SU-DHL-6 (cell line): ENCODE measurements at regions not wholly inside any gene's neighbourhood (a gene's known extent, or its start where the extent isn't known, plus 50 kb on each side); places are given as distances from the start of the nearest gene placed in this dataset.

Experiments
- H2AFZ ChIP-seq: fragments of 200-600 bp; sonication (generic); 2 replicates; pipeline ENCODE4 v1.6.1; 2014; ENCODE audit warnings: low read depth, mild to moderate bottlenecking, moderate library complexity, mixed read lengths, antibody characterized with exemption, low read length; ENCODE audit not compliant: severe bottlenecking
- H3F3A ChIP-seq: fragments of 200-600 bp; shearing (Covaris generic); 2 replicates; pipeline ENCODE4 v1.6.0; 2016; ENCODE audit warnings: antibody characterized with exemption, mild to moderate bottlenecking; ENCODE audit not compliant: insufficient read depth
- H3K27ac ChIP-seq: fragments of 200-600 bp; sonication (generic); 2 replicates; pipeline ENCODE4 v1.5.1; 2016; ENCODE audit warnings: low read depth, mild to moderate bottlenecking, low read length, moderate library complexity, mixed read lengths
- H3K27me3 ChIP-seq: fragments of 200-600 bp; sonication (generic), shearing (Covaris generic); 2 replicates; pipeline ENCODE4 v1.6.0; 2014; ENCODE audit warnings: mild to moderate bottlenecking, low read length
- H3K36me3 ChIP-seq: fragments of 200-600 bp; sonication (generic); 2 replicates; pipeline ENCODE4 v1.6.1; 2014; ENCODE audit warnings: mild to moderate bottlenecking, low read length, mixed read lengths
- H3K4me2 ChIP-seq: fragments of 300-600, 200-600 bp; shearing (Covaris generic), sonication (generic); 2 replicates; pipeline ENCODE4 v1.6.0; 2014; ENCODE audit warnings: low read length, low read depth, mild to moderate bottlenecking; ENCODE audit not compliant: poor library complexity, severe bottlenecking
- H3K4me3 ChIP-seq: fragments of 200-600 bp; sonication (generic); 2 replicates; pipeline ENCODE4 v1.5.1; 2014; ENCODE audit warnings: antibody characterized with exemption, low read length, mild to moderate bottlenecking, mixed read lengths; ENCODE audit not compliant: insufficient read depth, poor library complexity, severe bottlenecking
- H3K79me2 ChIP-seq: fragments of 200-600 bp; sonication (generic); 2 replicates; pipeline ENCODE4 v1.6.1; 2014; ENCODE audit warnings: mild to moderate bottlenecking, low read length, moderate library complexity; ENCODE audit not compliant: insufficient read depth
- H3K9ac ChIP-seq: fragments of 200-600 bp; sonication (generic); 2 replicates; pipeline ENCODE4 v1.7.0; 2014; ENCODE audit warnings: mild to moderate bottlenecking, low read length
- H3K9me2 ChIP-seq: fragments of 200-600 bp; sonication (generic); replicated peaks from 2 replicates; pipeline ENCODE4 v1.6.1; 2014; ENCODE audit warnings: low read length; ENCODE audit not compliant: insufficient read depth
- H3K9me3 ChIP-seq: fragments of 200-600 bp; sonication (generic); 2 replicates; pipeline ENCODE4 v1.6.1; 2014; ENCODE audit warnings: low read length, mixed read lengths; ENCODE audit not compliant: insufficient read depth
- H4K20me1 ChIP-seq: fragments of 200-600 bp; sonication (generic); 2 replicates; pipeline ENCODE4 v1.6.1; 2014; ENCODE audit warnings: low read depth, mild to moderate bottlenecking, antibody characterized with exemption, low read length, moderate library complexity, mixed read lengths
- EZH2phosphoT487 ChIP-seq: fragments of 200-600 bp; sonication (generic), shearing (Covaris generic); conservative IDR thresholded peaks from 2 replicates; pipeline ENCODE4 v1.6.1; 2018; ENCODE audit warnings: mild to moderate bottlenecking, antibody characterized with exemption, low read length, moderate library complexity, mixed read lengths
- TF ChIP-seq, protein P1 (sequence below): fragments of 200-600 bp; sonication (generic); IDR thresholded peaks from one replicate; pipeline ENCODE4 v1.5.1; 2017; ENCODE audit warnings: antibody characterized with exemption, mild to moderate bottlenecking, low read length, moderate library complexity; ENCODE audit not compliant: insufficient read depth, poor library complexity, severe bottlenecking

DNA sequence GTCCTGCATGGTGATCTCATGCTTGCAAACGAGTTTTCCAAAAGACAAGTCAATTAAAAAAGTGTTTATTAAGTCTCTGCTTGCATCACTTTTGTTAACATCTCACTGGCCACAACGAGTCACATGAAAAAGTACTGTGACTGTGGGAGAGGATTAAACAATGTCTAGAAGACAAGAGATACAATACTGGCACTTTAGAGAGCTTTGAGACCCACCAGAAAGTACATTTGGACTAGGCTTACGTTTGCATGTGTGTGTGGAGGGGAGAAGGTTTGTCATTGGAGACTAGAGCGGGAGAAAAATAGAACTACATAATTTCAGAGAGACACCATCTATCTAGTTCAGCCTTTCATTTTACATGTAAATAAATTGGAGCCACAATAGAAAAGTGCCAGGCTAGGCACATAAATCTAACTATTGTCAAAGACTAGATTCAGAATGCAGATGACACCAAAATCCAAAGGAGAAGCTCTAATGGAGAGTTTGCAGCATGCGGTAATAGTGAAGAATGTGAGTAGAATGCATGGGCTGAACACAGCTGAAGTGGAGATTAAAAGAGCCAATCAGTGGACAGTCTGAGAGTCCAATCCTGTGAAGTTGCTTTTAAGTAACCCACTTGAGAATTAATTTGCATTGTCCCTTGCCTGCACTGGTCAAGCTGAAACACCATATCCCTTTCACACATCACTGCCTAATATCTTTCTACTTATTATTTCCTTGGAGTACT is 977.4 kb upstream of the FAT3 start:
- H3K27ac ChIP-seq: no peak overlapping the region
- no peak overlapping the region for H3K9ac ChIP-seq
- no peaks in the 10 kb centered on the region for H3K79me2 ChIP-seq
- no peaks in the 10 kb centered on the region for H3K9me3 ChIP-seq
- TF ChIP-seq, protein P1, sequence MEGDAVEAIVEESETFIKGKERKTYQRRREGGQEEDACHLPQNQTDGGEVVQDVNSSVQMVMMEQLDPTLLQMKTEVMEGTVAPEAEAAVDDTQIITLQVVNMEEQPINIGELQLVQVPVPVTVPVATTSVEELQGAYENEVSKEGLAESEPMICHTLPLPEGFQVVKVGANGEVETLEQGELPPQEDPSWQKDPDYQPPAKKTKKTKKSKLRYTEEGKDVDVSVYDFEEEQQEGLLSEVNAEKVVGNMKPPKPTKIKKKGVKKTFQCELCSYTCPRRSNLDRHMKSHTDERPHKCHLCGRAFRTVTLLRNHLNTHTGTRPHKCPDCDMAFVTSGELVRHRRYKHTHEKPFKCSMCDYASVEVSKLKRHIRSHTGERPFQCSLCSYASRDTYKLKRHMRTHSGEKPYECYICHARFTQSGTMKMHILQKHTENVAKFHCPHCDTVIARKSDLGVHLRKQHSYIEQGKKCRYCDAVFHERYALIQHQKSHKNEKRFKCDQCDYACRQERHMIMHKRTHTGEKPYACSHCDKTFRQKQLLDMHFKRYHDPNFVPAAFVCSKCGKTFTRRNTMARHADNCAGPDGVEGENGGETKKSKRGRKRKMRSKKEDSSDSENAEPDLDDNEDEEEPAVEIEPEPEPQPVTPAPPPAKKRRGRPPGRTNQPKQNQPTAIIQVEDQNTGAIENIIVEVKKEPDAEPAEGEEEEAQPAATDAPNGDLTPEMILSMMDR: no peak
- TF ChIP-seq EZH2phosphoT487: no peak
- no peaks in the 10 kb centered on the region for H3K27me3 ChIP-seq
- H3K4me3 ChIP-seq: no peak overlapping the region
- no peaks in the 10 kb centered on the region for H3F3A ChIP-seq
- no peaks in the 10 kb centered on the region for H3K36me3 ChIP-seq
- H3K9me2 ChIP-seq: no peaks in the 10 kb centered on the region
- H2AFZ ChIP-seq: no peak overlapping the region
- no peaks in the 10 kb centered on the region for H4K20me1 ChIP-seq
- no peak overlapping the region for H3K4me2 ChIP-seq

DNA sequence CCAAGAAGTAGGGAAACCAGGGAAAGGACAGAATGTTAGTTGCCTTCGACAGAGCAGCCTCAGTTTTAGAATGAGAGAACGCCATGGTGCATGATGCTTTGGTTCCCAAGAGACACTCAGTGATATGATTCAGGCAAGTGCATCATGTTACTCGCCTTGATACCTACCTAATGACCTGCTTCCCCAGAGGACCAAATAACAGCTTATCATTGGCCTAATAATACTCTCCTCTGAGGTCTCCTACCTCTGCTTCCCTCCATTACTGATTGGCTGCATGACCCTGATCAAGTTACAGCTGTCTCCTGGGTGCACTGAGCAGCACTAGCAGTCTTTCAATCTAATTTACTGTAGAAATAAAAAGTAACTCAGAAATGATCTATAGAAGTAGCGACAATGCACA is 979.7 kb upstream of the FAT3 start:
- no peak overlapping the region for H2AFZ ChIP-seq
- H3K9me3 ChIP-seq: no peaks in the 10 kb centered on the region
- H3K4me3 ChIP-seq: no peak overlapping the region
- H4K20me1 ChIP-seq: no peaks in the 10 kb centered on the region
- H3K9ac ChIP-seq: no peak overlapping the region
- H3K9me2 ChIP-seq: no peaks in the 10 kb centered on the region
- no peaks in the 10 kb centered on the region for H3F3A ChIP-seq
- no peaks in the 10 kb centered on the region for H3K27me3 ChIP-seq
- TF ChIP-seq EZH2phosphoT487: no peak
- TF ChIP-seq, protein P1: no peak
- H3K4me2 ChIP-seq: no peak overlapping the region
- no peaks in the 10 kb centered on the region for H3K36me3 ChIP-seq
- no peak overlapping the region for H3K27ac ChIP-seq
- no peaks in the 10 kb centered on the region for H3K79me2 ChIP-seq

DNA sequence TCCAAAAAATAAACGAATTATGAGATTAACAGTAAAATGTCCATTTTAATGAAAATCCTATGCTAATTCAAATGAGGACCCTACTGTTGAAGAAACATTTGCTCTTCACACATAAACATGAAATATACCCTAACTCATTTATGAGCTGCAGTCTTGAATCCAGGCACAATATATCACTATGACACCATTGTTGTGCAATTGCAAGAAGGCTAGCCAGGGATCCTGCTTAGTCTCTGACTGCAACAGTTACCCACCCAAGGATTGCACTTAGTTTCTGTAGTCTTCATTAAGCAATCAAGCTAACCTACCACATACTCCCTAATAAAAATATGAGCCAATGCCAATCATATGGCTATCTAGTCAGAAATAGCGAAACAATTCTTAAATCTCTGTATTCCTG is 981.0 kb upstream of the FAT3 start:
- Histone ChIP-seq H2AFZ (no peak overlapping the region), H3F3A (no peaks in the 10 kb centered on the region), H3K36me3 (no peaks in the 10 kb centered on the region), H3K27me3 (no peaks in the 10 kb centered on the region), H3K4me3 (no peak overlapping the region), H4K20me1 (no peaks in the 10 kb centered on the region), H3K27ac (no peak overlapping the region), H3K9me3 (no peaks in the 10 kb centered on the region), H3K79me2 (no peaks in the 10 kb centered on the region), H3K9me2 (no peaks in the 10 kb centered on the region), H3K4me2 (no peak overlapping the region), H3K9ac (no peak overlapping the region)
- no peak for TF ChIP-seq EZH2phosphoT487
- TF ChIP-seq, protein P1: no peak
